HG02642 (cell line): ENCODE measurements at regions not wholly inside any gene's neighbourhood (a gene's known extent, or its start where the extent isn't known, plus 50 kb on each side); places are given as distances from the start of the nearest gene placed in this dataset.
"Not testable (repeated sequence)": the region's sequence is repeated elsewhere in the genome, so short reads cannot be mapped to it uniquely, and the experiment has no call there.

ENCODE experiments used
- ATAC-seq: cut with Tn5 transposase; IDR thresholded peaks from one replicate; pipeline ENCODE4 v1.9.1; 2021; ENCODE audit warnings: mild to moderate bottlenecking; ENCODE audit not compliant: unreplicated experiment, poor library complexity

DNA sequence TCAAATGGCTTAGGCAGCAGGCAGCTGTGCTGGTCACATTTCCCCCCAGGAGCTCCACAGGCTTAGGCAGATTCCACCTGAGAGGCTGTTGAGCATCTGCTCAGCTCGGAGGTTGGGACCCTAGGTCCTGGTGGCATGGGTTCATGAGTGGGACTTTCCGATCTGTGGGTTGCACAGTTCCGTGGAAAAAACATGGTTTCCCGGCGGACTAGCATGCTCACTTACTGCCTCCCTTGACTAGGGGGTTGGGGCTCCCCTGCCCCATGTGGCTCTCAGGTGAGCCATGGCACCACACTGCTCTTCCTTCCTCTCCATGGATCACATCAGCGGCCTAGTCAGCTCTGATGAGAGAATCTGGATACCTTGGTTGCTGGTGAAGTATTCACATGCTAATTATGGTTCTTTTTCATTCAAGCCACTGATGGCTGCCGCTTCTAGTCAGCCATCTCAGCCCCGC, 685.1 kb downstream of the METTL15 start:
- ATAC-seq: no peak

DNA sequence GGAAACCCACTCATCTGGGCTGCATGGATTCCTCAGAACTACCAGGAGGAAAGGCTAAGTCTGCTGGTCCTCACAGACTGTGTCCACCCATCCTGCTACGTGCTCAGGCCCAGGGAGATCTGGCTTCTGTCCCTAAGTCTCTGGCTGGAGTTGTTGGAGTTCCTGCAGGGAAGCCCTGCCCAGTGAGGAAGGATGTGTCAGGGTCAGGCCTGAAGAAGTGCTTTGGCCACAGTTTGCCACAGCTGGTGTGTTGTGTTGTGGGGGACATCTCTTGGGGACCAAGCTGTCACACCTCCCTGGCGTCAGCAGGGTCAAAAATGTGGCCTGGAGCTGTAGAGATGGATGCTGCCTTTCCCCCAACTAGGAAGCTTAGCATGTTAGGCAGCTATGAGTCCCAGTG, 684.7 kb downstream of the METTL15 start:
- ATAC-seq: no peak

GRCh38 chr11:28787897-28788296, 679.7 kb downstream of the METTL15 start:
- ATAC-seq: not testable (repeated sequence)

- no peak for ATAC-seq
Measured at GRCh38 chr11:28777126-28777525, 668.9 kb downstream of the METTL15 start.

- ATAC-seq: no peak
Measured at GRCh38 chr11:28773606-28774005, 665.4 kb downstream of the METTL15 start.

DNA sequence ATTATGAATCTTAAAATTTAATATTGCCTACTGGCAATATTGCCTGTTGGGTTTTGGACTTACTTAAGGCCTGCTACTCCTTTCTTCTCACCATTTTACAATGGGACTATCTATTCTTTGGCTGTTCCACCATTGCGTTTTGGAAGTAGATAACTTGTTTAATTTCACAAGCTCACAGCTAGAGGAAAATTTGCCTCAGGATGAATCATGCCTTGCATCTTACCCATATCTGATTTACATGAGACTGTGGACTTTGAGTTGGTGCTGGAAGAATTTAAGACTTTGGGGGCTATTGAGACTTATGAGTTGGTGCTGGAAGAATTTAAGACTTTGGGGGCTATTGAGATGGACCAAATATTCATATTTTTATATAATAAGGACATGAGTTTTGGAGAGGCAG, 662.6 kb downstream of the METTL15 start:
- no peak for ATAC-seq

DNA sequence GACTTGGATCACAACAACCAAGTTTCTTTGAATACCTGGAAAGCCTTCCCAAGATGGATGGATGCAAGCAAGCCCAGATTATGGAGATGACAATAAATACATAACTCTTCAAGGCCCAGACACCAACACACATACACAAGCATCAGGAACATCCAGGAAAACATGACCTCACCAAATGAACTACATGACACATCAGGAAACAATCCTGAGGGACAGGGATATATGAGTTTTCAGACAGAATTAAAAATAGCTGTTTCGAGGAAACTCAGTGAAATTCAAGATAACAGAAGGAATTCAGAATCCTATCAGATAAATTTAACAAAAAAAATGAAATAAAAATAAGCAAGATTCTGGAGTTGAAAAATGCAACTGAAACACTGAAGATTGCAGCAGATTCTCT, 659.4 kb downstream of the METTL15 start:
- no peak for ATAC-seq

DNA sequence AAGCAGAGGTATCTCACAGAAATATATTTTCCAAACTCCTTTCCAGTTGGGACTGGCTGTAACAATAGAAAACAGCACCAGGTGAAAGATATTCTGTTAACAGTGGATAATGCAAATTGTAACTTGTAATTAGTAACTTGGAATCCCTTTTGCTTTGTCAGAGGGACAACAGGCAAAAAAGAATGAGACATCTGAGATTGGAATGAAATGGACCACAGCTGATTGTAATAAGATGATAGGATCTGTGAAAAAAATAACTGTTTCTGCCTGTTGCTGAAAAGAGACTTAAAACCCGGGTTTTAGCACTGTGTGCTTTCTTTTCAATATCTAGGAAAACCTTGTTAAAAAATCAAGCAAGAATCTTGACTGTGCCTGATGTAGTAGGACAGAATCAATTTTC, 655.7 kb downstream of the METTL15 start:
- ATAC-seq: no peak

DNA sequence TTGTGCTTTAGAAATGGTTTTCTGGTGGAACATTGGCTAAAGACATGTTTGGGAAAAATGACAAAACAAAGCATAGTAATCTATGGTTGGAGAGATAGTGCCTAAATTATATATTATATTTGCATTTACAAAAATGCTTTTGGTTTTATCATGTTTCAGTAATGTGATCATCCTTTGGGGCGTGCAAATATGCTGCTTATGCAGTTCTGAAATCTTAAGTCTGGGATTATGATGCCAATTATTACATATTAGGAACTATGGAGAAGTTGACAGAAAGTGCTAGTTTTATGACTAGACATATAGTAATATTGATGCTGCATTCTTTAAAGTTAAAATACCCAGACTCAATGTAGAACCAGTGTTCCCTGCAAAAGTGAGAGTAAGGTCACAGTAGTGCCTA, 655.0 kb downstream of the METTL15 start:
- no peak for ATAC-seq

- ATAC-seq: no peak
Measured at GRCh38 chr11:28760676-28761390, 652.6 kb downstream of the METTL15 start.

GRCh38 chr11:28759311-28759710, 651.1 kb downstream of the METTL15 start:
- no peak for ATAC-seq

DNA sequence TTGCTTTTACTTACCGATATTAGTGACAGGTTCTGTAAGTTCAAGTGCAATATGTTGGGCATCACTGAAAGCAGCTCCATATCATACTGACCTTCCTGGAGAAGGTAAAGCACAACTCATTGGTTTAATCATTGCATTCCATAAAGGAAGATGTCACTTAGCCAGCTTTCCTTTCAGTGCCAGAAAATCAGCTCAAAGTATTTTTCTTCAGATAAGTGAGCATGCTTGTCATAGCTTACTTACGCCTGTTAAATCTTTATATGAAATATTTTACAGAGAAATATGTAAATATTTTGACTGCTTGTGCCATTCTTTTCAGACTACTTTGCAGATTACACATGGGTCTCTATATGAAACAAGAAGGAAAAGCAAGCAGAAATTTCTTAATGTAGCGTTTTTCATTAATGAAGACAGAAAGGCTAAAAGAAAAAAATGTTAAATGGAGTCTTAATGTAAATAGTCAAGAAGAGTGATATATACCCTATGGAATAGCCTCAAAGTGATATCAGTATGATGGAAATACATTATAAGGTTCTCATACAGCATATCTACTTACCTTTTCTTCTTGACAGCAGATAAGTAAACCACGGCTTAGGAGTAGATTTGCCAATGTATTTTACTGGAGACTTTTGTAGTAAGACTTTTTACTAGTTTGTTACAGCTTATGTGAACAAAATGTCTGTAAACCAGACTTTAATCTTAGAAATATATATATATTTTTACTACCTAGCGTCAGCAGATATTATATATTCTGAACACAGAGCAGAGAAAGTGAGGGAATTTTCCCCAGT, 649.7 kb downstream of the METTL15 start:
- no peak for ATAC-seq

DNA sequence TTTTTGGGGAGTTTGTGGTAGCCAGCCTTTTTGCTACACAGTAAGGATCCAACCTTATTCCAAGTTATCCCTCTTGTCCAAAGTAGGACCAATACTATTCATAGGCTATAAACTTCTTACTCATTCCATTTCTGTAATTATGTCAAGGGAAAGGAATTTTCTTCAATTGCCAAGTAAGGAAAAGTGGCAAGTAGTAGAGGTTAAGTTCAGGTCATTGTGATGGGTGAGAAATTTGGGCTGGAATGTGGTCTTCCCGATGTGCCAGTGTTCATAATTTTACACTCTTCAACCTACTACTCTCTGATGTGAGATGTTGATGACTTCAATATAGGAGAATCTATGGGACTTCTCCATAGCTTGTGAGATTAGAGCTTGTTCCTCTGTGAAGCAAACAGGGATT, 648.8 kb downstream of the METTL15 start:
- ATAC-seq: no peak

- no peak for ATAC-seq
Measured at GRCh38 chr11:28743061-28743550, 634.9 kb downstream of the METTL15 start.

DNA sequence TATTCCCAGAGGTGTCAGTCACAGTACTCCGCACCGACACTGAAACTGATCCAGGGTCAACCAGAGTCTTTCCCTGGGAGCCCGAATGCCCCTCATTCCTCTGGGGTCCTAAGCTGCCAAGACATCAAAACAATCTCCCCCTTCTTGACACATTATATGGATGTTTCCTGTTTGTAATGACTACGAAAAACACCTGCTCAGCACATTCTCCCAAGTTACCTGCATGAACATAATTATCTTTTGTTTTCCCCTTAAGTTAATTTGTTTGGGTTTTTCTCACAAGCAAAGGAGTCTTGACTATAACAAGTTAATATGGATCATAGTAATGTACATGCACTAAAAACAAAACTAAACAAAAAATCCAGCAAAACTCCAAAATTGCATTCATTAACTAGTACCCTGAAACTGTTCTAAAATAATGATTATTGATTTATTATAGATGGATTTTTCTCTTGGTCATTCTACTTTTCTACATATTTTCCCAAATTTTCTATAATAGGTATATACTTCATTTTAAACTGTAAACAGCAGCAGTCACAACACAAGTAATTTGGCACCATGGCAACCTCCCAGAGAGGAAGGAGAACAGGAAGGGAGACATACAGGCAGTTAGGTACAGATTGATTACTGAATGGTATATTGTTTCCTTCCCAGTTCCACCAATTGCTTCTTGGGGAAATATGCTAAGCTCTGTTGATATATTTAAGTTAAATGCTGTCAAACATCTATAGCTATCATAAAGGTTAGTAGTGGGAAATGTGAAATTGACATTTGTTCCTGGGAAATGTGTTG, 631.5 kb downstream of the METTL15 start:
- ATAC-seq: no peak

DNA sequence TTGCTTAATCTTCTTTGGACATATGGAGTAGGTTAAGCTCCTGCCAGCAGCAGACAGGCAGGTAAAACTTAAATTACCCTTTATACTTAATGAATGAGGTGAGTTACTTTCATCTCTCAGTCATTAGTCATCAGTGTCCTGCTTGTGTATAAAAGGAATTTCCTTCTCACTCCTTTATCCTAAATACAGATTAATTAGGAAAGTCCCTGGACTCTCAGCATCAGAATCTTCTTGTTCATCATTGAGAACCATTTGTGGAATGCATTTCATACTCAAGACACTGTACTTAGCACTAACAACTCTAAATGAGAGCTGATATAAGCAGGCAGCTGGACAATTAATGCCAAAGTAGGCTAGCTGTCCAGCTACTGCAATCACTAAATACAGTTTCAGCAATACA, 630.4 kb downstream of the METTL15 start:
- ATAC-seq: no peak

DNA sequence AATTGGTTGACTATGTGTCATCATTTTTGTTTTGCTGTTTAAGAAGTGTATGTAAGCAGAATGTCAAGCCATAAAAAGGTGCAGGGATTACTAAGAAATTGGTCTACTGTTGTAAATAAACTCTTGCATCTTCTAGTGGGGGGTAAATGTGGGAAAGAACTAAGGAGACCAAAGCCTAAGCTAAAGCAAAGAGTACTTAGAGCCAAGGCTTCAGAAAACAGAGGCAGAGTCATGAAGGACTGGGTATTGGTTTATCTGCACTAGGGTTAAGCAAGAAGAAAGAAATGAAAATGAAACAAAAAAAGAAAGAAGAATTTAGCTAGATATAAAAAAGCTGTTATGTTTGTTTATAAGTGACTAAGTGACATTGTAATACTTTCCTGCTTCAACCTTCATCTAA, 628.1 kb downstream of the METTL15 start:
- ATAC-seq: no peak

GRCh38 chr11:28735511-28735910, 627.3 kb downstream of the METTL15 start:
- no peak for ATAC-seq

DNA sequence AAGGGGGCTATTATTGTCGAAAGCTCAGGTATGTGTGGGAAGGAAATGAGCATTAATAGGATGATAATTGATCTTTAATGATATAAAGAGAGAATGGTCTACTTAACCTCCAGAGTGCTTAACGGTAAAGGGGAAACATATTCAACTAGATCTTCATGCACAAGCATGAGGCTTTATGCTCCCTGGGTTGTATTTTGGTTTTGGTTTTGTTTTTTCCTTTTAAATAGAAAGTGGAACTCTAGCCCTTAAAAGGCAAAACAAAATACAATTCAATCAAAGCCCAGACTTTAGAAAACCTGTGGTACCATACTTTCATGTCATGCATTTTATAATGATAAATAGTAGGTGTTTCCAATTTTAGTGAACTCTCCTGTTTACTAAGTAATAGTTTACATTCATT, 622.7 kb downstream of the METTL15 start:
- ATAC-seq: no peak

DNA sequence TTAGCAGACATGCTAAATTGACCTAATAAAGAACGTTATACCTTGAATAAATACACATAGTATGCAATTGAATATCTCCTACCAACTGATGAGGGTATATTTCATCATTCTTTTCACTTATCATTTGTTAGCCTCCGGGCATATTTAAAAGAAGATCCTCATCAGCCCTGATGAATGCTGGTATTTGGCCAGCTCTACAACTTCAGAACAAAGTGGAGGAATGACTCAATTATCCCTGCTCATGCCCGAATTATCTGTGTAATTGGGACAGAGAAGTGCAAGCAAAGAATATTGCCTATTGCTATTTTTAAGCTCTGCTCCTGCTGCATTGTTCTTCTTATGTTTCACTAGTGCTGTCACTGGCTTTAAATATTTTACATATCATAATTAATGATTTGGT, 622.1 kb downstream of the METTL15 start:
- ATAC-seq: no peak

- ATAC-seq: no peak
Measured at GRCh38 chr11:28729339-28729738, 621.2 kb downstream of the METTL15 start.
